OCI-LY7 (cell line): ENCODE measurements at regions not wholly inside any gene's neighbourhood (a gene's known extent, or its start where the extent isn't known, plus 50 kb on each side); places are given as distances from the start of the nearest gene placed in this dataset.

Experiments
- BruUV-seq: library from RNA; stranded (reverse); fragments of 400-500 nt; replicated peaks from 2 replicates; lab custom pipeline; 2021; lab: Mats Ljungman, UMichigan
- CTCF ChIA-PET: fragments of 300-600 bp; sonication (Branson Sonifier 250); formaldehyde crosslinking; loops from one replicate; lab custom pipeline; 2022; ENCODE audit warnings: antibody characterized with exemption; ENCODE audit not compliant: unreplicated experiment; lab: Charles Lee
- POLR2A ChIA-PET: fragments of 300-600 bp; sonication (Branson Sonifier 250); formaldehyde crosslinking; loops from one replicate; lab custom pipeline; 2022; ENCODE audit warnings: antibody characterized with exemption; lab: Charles Lee
- DNase-seq: peaks from one replicate; pipeline ENCODE4 v3.0.0-alpha.2; 2015; ENCODE audit warnings: low spot score
- H2AFZ ChIP-seq: fragments of 200-600 bp; sonication (generic), shearing (Covaris generic); 2 replicates; pipeline ENCODE4 v1.6.1; 2014; ENCODE audit warnings: mild to moderate bottlenecking, antibody characterized with exemption, low read length, moderate library complexity
- H3K27ac ChIP-seq: fragments of 200-600 bp; sonication (generic); 2 replicates; pipeline ENCODE4 v1.5.1; 2014; ENCODE audit warnings: mixed run types, low read depth, mild to moderate bottlenecking, moderate library complexity, low read length, inconsistent platforms; ENCODE audit not compliant: poor library complexity, severe bottlenecking
- H3K36me3 ChIP-seq: fragments of 200-600 bp; sonication (generic); 2 replicates; pipeline ENCODE4 v1.6.1; 2014; ENCODE audit warnings: mild to moderate bottlenecking, antibody characterized with exemption, low read length, moderate library complexity, mixed read lengths; ENCODE audit not compliant: insufficient read depth
- H3K4me1 ChIP-seq: fragments of 200-600 bp; sonication (generic); 2 replicates; pipeline ENCODE4 v1.5.1; 2014; ENCODE audit warnings: mild to moderate bottlenecking, low read length; ENCODE audit not compliant: insufficient read depth, poor library complexity, severe bottlenecking
- H3K4me2 ChIP-seq: fragments of 200-600 bp; sonication (generic); 2 replicates; pipeline ENCODE4 v1.6.1; 2014; ENCODE audit warnings: mild to moderate bottlenecking, low read length
- H3K4me3 ChIP-seq: fragments of 200-600 bp; sonication (generic); 2 replicates; pipeline ENCODE4 v1.5.1; 2014; ENCODE audit warnings: mild to moderate bottlenecking, low read depth, low read length; ENCODE audit not compliant: poor library complexity, severe bottlenecking
- H3K79me2 ChIP-seq: fragments of 200-600 bp; sonication (generic); 2 replicates; pipeline ENCODE4 v1.6.1; 2016; ENCODE audit warnings: low read depth, mild to moderate bottlenecking, low read length, moderate library complexity, mixed read lengths; ENCODE audit not compliant: insufficient read depth
- H3K9me2 ChIP-seq: fragments of 200-600 bp; sonication (generic); 2 replicates; pipeline ENCODE4 v1.6.1; 2016; ENCODE audit warnings: mild to moderate bottlenecking, low read length, mixed read lengths; ENCODE audit not compliant: insufficient read depth
- H3K9me3 ChIP-seq: fragments of 200-600 bp; sonication (generic); 2 replicates; pipeline ENCODE4 v1.6.1; 2014; ENCODE audit warnings: mild to moderate bottlenecking, mixed run types, low read length, mixed read lengths
- H4K20me1 ChIP-seq: fragments of 200-600 bp; sonication (generic); 2 replicates; pipeline ENCODE4 v1.6.1; 2014; ENCODE audit warnings: mild to moderate bottlenecking, antibody characterized with exemption, low read length, moderate library complexity, mixed read lengths; ENCODE audit not compliant: insufficient read depth
- EZH2phosphoT487 ChIP-seq: fragments of 200-600 bp; sonication (generic); IDR thresholded peaks from 2 replicates; pipeline ENCODE4 v1.6.1; 2018; ENCODE audit warnings: low read depth, borderline replicate concordance, mild to moderate bottlenecking, mixed run types, antibody characterized with exemption, low read length, moderate library complexity, mixed read lengths
- intact Hi-C: fragments of 100-400 bp; cut with micrococcal nuclease; formaldehyde crosslinking; loops from one replicate; pipeline ENCODE4 v1.10.0; 2022; ENCODE audit not compliant: unreplicated experiment
- TF ChIP-seq, protein P1 (sequence below): fragments of 200-600 bp; sonication (generic); conservative IDR thresholded peaks from 2 replicates; pipeline ENCODE4 v1.5.1; 2014; ENCODE audit warnings: mild to moderate bottlenecking, antibody characterized with exemption, low read length, moderate library complexity, mixed read lengths

DNA sequence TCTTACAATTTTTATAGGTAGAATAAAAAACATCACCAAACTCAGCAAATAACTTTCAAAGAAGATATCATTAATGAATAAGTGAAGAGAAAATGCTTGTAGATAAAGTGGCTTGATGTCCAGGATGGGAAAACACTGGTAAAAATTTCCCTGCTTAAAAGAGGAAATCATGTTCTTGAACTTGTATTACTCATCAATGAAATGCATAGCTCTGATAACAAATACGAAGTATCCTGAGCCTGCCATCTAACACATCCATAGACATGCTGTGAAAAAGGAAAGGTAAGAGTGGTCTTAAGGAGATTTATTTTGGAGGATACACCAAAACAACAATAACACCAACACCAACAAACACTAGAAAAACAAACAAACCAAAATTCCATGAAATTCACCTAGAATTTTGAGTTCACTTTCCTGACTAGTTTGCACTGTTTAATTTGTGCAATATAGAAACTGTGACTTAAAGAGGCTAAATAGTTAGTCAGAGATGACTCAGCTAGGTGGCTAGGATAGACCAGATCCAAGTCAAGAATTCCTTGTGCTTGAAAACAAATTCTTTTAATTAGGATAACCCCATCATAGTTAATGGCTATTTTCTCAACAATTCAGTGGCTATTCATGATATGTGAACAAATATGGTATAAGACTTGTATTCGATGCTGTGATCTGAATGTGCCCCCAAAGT lies 179.8 kb upstream of the KCNK2 start:
- CTCF ChIA-PET, result no interaction called here

DNA sequence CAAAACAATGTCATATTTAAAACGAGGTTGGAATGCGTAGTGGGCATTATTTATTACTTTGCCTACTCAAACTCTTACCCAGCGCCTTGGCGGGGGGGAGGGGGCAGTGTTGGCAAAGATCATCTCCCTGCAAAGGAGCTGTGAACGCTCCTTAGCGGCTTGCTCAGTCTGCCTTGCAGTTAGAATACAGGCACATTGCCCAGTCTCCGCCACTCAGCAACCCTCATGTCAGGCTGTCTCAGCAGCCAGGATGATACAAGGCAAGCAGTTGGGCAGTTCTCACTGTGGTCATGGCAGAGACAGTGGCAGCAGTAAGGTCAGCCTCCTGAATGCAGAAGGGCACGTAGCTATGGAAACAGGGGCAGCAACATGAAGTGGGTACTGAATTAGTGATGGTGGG lies 170.4 kb upstream of the KCNK2 start:
- intact Hi-C loops, result no loop called here
- BruUV-seq, result no TSS peak
- ChIA-PET CTCF (no interaction called here), POLR2A (no interaction called here)
- TF ChIP-seq EZH2phosphoT487, result no peak
- TF ChIP-seq, protein P1, sequence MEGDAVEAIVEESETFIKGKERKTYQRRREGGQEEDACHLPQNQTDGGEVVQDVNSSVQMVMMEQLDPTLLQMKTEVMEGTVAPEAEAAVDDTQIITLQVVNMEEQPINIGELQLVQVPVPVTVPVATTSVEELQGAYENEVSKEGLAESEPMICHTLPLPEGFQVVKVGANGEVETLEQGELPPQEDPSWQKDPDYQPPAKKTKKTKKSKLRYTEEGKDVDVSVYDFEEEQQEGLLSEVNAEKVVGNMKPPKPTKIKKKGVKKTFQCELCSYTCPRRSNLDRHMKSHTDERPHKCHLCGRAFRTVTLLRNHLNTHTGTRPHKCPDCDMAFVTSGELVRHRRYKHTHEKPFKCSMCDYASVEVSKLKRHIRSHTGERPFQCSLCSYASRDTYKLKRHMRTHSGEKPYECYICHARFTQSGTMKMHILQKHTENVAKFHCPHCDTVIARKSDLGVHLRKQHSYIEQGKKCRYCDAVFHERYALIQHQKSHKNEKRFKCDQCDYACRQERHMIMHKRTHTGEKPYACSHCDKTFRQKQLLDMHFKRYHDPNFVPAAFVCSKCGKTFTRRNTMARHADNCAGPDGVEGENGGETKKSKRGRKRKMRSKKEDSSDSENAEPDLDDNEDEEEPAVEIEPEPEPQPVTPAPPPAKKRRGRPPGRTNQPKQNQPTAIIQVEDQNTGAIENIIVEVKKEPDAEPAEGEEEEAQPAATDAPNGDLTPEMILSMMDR, result no peak
- DNase-seq, result no peak
- H3K4me2 ChIP-seq, result no peak overlapping the region
- no peaks in the 10 kb centered on the region for H4K20me1 ChIP-seq
- H3K9me3 ChIP-seq, result no peaks in the 10 kb centered on the region
- no peak overlapping the region for H2AFZ ChIP-seq
- H3K9me2 ChIP-seq, result no peaks in the 10 kb centered on the region
- H3K79me2 ChIP-seq, result no peaks in the 10 kb centered on the region
- no peaks in the 10 kb centered on the region for H3K36me3 ChIP-seq
- no peak overlapping the region for H3K4me3 ChIP-seq
- H3K4me1 ChIP-seq, result no peaks in the 10 kb centered on the region
- H3K27ac ChIP-seq, result no peak overlapping the region

More for the DNA sequence above, 179.8 kb upstream of the KCNK2 start:
- Histone ChIP-seq H3K4me2 (no peak overlapping the region), H3K79me2 (no peaks in the 10 kb centered on the region), H2AFZ (no peak overlapping the region), H3K9me2 (no peaks in the 10 kb centered on the region), H3K36me3 (no peaks in the 10 kb centered on the region), H4K20me1 (no peaks in the 10 kb centered on the region), H3K4me1 (no peaks in the 10 kb centered on the region), H3K4me3 (no peak overlapping the region), H3K9me3 (no peaks in the 10 kb centered on the region), H3K27ac (no peak overlapping the region)
- TF ChIP-seq, protein P1, result no peak
- TF ChIP-seq EZH2phosphoT487, result no peak
- no peak for DNase-seq
- no TSS peak for BruUV-seq
- POLR2A ChIA-PET, result no interaction called here
- intact Hi-C loops, result no loop called here

DNA sequence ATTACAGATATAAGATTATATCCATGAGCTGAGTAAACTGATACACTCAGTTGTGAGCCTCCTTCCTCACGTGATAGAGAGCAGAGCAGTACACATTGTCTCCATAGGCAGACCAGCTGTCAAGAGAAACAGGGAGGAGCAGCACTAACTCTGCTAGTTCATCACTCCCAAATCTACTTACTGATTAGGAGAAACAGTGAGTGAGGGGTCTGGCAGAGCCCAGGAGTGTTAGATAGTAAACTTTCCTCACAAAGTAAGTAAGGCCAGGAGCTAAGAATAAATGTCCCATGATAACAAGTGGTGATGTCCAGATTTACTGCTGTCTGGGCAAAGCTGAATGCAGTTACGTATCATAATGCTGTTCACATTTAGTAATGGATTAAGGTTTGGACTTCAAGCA lies 168.6 kb upstream of the KCNK2 start:
- TF ChIP-seq, protein P1, result no peak
- no peak for TF ChIP-seq EZH2phosphoT487
- POLR2A ChIA-PET, result no interaction called here
- H3K36me3 ChIP-seq, result no peaks in the 10 kb centered on the region

More for the DNA sequence above, 168.6 kb upstream of the KCNK2 start:
- H3K4me1 ChIP-seq, result no peaks in the 10 kb centered on the region
- DNase-seq, result no peak
- H4K20me1 ChIP-seq, result no peaks in the 10 kb centered on the region
- BruUV-seq, result no TSS peak
- H3K9me3 ChIP-seq, result no peaks in the 10 kb centered on the region
- H3K4me2 ChIP-seq, result no peak overlapping the region
- no peak overlapping the region for H3K27ac ChIP-seq
- H3K79me2 ChIP-seq, result no peaks in the 10 kb centered on the region
- CTCF ChIA-PET, result no interaction called here
- intact Hi-C loops, result no loop called here
- no peak overlapping the region for H3K4me3 ChIP-seq
- no peak overlapping the region for H2AFZ ChIP-seq
- no peaks in the 10 kb centered on the region for H3K9me2 ChIP-seq
